GM18868 (cell line): ENCODE measurements at regions not wholly inside any gene's neighbourhood (a gene's known extent, or its start where the extent isn't known, plus 50 kb on each side); places are given as distances from the start of the nearest gene placed in this dataset.

Source experiments
- ATAC-seq: cut with Tn5 transposase; IDR thresholded peaks from one replicate; pipeline ENCODE4 v1.9.1; 2021; ENCODE audit warnings: mild to moderate bottlenecking, moderate library complexity; ENCODE audit not compliant: unreplicated experiment

DNA sequence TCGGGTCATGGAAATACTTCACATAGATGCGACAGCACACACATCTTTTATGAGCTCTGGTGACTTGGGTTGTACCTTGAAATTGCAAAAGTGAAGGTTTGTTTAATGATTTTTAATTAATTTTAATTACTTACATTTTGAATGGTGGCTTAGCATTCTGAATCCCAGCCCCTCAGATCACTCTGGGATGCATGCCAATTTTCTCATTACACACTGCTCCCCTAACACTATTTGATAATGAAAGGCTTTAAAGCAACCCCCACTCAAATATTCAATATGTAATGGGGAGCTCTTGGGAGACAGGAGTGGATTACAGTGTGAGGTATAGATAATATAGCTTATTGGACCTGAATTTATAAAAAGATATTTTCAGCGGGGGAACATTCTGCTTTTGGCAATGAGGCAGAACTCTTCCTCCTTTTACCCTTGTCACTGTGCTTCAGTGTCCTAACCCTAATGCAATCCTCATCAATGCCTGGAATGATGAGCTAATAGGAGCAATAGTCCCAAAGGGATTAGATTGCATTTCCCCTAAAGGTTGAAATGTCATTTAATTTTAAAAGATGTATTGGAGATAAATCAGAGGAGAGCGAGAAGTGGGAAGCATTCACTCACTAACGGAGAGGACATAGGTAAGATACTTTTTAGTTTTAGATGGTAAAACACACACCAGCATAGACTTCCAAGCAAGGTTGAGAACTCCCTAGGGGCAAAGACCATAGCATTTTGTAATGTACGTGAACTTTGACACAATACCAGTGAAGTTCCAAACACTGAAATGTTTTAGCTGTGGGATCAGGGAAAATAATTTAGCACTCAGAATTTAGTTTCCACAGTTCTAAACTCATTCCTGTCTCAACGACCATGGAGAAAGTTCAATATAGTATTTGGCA lies 384.1 kb upstream of the PLXNA2 start:
- no peak for ATAC-seq

DNA sequence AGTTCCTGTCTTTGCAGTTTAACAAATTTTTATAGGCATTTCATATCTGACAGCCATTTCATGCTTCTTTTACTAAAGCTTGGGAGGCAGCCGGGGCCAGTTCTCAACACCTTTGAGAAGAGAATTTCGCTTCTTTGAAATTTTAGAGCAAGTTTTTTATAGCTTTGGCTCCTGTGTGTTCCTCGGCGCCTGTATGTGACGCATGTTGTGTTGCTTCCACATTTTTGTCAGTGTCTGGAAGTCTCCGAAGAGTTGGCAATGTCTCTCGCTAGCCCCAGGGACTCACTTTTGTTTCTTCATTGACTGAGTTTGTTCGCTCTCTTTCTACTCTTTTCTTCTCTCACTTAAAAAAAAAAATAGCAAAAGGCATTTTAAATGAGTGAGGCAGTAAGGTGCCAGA lies 386.9 kb upstream of the PLXNA2 start:
- no peak for ATAC-seq

DNA sequence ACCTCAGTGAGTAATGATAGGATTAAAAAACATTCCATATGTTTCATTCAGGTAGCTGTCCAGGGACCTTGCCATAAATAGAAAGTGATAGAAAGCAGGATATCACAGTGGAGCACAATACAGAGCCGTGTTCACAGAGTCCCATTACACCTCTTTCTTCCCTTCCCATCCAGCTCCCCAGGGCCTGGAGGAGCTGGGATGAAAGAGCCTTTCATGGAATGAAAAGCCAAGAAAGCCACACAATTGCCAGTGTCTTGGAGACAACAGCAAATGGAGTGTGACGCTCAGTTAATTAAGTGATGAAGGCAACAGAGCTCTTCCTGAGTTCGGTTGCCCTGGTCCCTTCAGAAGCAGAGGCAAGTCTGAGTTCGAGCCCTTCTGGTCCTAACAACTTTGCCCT lies 387.3 kb upstream of the PLXNA2 start:
- no peak for ATAC-seq

DNA sequence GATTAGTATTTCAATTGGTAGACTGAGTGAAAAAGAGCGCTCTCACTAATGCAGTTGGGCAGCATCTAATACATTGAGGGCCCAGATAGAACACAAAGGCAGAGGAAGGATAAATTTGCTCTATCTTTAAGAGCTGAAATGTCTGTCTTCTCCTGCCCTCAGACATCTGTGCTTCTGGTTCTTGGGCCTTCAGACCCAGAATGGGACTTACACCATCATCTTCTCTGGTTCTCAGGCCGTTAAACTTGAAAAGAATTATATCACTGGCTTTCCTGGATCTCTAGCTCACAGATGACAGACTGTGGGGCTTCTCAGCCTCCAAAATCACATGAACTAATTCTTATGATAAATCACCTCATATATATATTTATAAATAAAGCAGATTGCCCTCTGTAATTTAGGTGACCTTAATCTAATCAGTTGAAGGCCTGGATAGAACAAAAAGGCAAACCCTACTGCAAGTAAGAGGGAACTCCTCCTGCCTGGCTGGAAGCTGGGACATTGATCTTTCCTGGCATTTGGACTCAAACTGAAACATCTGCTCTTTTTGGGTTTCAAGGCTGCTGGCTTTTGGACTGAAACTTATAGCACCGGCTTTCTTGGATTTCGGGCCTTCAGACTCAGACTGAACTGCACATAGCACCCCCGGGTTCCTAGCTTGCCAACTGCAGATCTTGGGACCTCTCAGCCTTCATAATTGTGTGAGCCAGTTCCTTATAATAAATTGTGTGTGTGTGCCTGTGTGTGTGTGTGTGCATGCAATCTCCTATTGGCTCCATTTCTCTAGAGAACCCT lies 390.4 kb upstream of the PLXNA2 start:
- ATAC-seq = no peak

DNA sequence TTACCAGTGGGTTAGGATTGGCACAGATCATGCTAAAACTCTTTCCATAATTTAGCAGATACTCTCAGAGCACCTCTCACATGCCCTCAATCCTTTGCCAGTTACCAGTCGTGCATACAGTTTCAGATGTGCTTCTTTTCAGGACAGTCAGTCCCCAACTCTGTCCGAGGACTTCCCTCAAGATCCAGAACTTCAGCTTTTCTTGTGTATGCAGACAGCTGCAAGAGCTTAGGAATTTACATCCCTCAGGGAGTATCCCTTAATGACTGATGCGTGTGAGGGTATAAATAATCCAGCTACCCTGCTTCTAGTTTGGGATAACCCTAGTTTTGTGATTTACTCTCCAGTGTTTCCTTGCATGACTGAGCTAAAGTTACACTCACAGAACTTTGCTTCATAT lies 393.0 kb upstream of the PLXNA2 start:
- no peak for ATAC-seq

DNA sequence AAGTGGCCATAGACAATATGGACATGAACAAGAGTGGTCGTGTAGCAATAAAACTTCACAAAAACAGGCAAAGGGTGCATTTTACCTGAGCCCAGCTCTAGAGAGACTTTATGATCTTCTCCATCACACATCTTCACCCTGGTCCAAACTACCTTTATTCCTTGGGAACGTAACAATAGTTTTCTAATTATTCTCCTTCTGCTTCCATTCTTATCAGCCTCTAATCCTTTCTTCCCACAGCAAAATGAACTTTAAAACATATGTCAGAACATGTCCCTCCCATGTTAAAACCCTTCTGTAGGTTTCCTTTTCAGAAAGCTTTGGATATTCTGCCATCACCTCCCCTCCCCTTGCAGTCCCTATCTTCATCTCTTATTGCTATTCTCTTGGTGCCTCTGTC lies 395.2 kb upstream of the PLXNA2 start:
- no peak for ATAC-seq

DNA sequence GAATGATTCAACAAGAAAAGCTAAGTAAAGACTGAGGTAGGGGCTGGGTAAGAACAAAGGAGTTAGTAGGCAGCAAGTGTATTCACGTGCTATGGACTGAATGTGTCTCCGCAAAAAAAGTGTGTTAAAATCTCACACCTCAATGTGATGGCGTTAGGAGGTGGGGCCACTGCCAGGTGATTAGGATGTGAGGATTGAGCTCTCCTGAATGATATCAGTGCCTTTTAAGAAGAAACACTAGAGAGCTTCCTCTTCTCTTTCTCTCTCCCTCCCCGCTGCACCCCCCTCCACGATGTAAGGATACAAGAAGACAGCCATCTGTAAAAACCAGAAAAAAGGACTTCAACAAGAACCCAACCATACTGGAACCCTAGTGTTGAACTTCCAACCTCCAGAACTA lies 396.1 kb upstream of the PLXNA2 start:
- ATAC-seq = no peak

DNA sequence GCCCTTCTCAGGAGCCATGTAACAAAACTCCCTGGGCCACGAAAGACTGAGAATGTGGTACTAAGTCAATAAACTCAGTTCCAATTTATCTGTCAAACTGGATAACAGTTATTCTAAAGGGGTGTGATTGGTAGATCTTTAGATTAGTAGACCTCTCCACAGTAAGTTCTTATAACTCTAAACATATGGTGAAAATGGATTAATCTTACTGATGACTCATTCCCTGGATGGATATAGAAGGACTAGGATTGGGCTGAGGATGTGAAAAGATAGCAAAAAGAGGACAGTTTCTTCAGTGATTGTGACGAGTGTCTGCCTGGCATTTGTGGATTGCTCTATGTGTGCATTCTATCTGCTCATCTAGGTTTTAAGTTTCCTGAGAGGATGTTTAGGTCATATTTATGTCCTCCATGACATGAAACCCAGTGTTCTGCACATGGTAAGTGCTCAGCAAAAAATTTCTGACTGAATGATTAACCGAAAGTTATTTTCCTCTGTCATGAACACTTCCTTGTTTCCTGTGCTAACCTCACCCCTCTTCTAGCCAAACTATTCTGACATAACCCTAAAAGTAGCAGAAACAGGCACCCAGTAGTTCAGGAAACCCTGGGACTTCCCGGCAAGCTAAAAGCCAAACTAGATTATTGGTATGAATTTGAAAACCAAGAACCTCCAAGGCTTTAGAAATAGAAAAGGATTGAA lies 397.5 kb upstream of the PLXNA2 start:
- ATAC-seq = peak; percentile 59

DNA sequence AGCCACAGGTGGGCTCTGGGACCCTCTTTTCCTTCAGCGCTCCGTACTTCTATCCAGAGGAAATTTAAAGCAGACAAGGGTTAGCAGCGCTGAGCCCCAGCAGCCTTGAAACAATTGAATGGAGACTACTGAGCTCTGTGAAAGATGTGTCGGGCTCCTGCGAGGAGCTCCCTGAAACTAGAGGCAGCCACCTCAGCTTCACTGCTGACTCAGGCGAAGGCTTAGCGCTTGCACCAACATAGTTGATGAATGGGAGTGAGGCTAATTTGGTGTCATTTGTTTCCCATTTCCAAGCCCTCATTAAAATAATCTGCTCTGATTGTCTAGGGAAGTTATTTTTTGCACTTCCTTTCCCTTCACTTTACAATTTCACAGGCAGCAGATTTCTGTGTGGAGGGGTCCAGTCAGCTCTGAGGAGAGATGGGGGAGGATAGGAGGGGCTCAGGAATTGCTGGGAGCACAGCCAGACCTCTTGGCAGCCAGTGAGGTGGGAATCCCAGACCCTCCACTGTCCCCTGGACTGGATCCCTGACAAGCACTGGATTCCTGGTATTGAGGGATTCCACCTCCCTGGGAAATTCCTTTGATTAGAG lies 398.9 kb upstream of the PLXNA2 start:
- no peak for ATAC-seq

DNA sequence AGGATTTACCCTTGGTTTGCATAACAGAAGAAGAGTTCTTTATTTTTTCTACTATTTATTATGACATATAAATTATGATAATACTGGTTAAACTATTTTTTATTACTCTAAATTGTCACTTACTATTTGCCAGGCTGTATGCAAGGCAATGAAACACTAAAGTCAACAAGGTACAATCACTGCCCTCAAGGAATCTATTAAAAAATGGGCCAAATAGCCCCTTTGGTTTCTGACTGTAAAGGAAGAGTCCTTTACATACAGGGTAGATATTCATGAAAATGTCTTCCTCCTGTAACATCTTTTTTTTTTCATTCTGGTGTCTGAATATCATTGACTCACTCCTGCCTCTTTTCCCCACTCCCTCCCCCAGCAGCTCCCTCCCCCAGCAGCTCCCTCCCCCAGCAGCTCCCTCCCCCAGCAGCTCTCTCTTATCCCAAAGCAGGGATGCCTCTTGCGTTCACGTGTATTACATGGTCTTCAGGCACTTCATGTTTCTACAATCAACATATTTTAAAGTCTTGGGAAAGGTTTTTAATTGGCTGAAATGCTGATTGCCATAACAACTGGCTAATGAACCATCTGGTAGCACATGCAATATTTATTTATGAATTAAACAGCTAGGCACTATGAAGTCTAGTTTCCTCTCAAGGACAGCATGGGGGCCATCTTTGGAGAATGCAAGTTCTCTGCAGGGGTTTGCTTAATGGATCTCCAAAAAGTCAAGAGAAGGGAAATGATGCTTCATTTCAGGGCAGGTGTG lies 400.4 kb upstream of the PLXNA2 start:
- ATAC-seq = no peak

DNA sequence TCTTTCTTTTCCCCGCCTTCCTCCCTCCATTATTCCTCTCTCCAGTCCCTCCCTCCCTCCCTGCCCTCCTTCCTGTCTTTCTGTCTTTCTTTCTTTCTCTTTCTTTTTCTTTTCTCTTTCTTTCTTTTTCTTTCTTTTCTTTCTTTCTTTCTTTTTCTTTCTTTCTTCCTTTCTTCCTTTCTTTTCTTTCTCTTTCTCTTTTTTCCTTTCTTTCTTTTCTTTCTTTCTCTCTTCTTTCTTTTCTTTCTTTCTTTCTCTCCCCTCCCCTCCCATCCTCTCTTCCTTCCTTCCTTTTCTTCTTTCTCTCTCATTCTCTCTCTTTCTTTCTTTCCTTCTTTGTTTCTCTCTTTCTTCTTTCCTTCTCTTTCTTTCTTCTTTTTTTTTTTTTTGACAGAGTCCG lies 402.2 kb upstream of the PLXNA2 start:
- no peak for ATAC-seq

DNA sequence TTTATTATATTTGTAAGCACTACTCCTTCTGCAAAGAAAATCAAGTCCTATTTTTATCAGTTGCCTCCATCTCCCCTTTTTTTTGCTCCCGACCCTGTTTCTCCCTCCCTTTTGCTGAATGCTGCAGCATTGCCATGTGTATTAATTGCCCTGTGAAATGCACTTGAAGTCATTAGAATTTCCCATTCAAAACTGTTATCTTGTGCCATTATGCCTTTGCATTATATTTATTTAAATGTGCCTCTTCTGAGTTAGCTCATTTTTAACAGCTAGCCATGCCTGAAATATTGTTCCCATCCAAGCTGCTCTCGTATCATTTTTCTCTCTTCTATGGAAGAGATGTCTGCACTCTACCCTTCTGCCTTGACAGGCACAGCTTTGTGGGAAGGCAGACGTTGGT lies 404.0 kb upstream of the PLXNA2 start:
- ATAC-seq = no peak

DNA sequence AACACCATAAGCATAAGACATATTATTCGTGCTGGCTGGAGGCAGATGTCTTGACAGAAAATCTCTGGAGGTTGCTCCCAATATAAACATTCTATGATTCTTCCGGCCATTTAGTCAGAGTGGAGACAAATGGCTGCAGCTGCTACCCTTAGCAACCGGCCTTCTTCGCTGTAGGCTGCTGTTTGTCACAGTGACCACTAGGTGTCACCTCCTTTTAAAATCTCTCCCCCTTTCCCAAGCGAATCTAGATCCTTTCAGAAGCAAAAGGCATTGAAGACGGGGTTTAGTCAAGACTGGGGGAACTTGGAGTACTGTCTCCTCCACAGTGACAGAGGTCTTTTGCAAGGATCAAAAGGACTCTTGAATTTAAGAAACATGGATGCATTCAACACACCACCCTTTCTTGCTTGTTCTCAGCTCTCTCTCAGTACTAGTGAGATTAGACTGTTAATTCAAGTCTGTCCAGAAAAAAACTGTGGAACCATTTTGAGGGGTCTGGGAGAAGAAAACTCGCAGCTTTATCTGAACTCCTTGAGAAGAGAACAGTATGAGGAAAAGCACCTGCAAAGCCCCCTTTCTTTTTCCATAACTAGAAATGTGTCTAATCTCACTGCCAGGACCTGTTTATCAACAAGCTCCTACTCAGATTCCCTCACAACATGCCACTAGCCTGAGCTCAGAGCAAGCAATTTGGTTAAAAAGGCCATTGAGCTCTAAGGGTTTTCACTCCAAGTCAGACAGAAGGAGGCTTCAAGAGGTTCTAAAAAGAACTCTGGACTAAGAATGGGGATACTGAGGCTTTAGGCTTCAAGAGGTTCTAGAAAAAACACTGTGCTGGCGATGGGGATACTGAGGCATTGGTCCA lies 408.3 kb upstream of the PLXNA2 start:
- ATAC-seq = peak; percentile 84

DNA sequence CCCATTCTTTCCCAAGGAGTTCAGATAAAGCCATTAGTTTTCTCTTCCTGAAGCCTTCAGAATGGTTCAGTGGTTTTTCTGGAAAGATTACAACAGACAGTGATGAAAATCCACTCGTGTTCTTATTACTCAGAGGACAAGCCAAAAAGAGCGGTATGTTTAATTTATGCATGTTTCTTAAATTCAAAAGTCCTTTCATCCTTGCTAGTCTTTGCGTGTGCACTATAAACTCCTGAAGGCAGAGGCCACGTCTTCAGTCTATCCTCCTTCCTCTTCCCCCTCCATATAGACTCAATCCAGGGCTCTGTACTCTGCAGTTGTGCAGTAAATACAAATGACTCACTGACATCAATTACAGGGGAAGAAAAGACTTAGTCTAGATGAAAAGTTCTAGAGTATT lies 409.2 kb upstream of the PLXNA2 start:
- no peak for ATAC-seq

DNA sequence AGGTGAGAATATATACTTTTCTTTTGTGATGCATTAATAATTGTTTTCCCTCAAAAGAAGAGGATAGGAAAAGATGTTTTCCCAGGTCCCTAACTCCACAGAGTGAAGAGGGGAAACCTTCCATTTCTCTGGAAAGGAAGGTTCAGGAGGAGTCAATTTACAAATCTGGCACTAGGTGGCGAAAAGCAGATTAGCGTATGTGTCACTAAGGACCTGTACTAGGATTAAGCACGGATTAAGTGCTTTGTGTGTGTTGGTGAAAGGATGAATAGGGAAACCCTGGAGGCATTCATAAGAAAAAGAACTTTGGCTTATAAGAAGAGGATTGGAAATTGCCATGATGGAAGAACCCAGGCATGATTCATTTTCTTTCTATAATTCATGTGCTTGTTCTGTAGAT lies 410.1 kb upstream of the PLXNA2 start:
- no peak for ATAC-seq

DNA sequence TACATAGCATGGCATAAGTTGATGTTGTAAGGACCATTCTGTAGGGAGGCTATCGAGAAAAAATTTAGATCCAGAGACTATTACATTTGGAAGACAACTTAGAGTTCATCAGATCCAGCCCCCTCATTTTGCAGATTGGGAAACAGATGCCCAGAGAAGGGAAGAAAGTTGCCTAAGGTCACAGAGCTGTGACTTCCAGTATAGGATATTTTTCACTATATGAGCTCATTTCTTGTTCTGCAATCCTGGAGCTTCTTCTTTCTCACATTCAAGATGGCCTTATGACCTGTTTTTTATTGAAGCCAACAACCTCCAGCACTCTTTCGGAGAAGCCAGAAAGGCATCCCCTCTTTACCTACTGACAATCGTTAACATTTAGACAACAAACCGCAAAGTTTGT lies 421.8 kb upstream of the PLXNA2 start:
- no peak for ATAC-seq

DNA sequence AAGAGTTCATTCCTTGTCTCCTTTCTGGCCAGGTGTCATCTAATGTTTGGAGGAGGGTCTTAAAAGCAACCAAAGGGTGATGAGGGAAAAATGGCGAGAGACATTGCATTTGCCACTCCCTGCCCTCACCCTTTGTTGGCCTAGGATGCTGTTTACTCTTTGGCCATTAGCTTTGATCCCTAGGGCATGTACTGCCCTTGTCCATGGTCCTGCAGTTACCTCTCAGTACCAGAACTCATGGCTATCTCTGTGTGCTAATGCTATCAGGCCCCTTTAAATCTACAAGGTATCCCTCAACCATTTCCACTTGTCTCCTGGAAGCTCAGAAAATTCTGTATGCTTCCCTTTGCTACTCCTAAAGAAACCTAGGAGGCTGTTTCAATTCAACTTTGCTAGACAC lies 424.8 kb upstream of the PLXNA2 start:
- no peak for ATAC-seq

DNA sequence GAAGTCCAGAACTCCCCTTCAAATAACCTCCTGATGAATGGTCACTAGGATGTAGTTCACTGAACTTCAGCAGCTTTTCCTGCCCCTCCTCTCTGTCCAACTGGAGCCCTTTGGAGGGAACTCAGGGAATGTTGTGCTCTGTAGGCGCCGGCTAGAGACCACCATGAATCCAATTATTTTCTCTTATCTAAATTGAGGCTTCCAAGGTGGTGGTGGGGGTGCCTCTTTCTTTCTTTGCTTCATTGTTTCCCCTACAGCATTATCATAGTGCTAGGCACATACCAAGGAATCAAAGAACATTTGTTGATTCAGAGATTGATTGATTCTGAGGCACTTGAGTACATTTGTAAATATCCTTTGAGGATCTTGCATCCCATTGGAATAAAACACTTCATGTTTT lies 426.6 kb upstream of the PLXNA2 start:
- no peak for ATAC-seq

DNA sequence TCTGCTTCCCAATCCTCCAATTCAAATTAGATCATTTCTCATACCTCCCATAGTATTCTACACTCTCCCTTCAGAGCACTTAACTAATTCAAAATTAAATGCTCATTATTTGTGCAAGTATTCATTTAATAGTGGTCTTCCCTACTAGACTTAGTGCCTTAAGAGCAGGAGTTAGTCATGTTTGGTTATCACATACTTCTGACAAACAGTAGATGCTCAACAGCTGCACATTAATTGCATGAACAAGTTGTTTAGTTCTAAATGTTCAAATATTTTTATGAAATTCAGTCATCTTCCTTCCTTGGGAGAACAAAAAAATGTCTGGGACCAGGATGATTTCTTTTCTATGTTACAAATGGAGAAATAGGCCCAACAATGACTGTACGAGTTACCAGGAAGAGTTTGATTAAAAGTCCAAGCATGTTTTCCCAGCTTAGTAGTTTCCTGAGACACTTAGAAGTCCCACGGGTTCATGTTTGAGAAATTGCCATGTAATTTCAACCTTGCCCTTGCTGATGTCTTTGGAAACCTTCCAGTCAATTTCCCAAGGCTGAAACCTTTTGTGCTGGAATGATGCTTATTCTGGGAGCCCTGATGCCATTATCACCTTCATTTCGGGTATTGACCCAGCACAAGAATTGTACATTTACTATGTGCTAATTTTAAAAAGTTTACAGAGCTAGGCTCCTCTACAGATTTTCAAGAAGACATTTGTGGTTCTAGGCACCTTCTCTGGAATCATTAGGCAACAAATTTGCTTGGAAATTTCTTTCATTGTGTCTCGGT lies 437.9 kb upstream of the PLXNA2 start:
- no peak for ATAC-seq
